Endothelial cell of umbilical vein (primary cell): ENCODE measurements at regions not wholly inside any gene's neighbourhood (a gene's known extent, or its start where the extent isn't known, plus 50 kb on each side); places are given as distances from the start of the nearest gene placed in this dataset.

Experiments used
- BruUV-seq: library from RNA; stranded (reverse); fragments of 400-500 nt; replicated peaks from 2 replicates; lab custom pipeline; 2021; lab: Mats Ljungman, UMichigan
- CTCF ChIA-PET: fragments of 300-600, 350-600 bp; sonication (Branson Sonifier 250); formaldehyde crosslinking; loops from one replicate; lab custom pipeline; 2021; ENCODE audit warnings: antibody characterized with exemption, inconsistent platforms; lab: Charles Lee
- POLR2A ChIA-PET: fragments of 300-600, 350-600 bp; sonication (Branson Sonifier 250); formaldehyde crosslinking; loops from one replicate; lab custom pipeline; 2021; ENCODE audit warnings: antibody characterized with exemption, inconsistent platforms; lab: Charles Lee
- DNase-seq: peaks from one replicate; pipeline ENCODE4 v3.0.0-alpha.2; 2011; ENCODE audit warnings: low read depth, low spot score
- FAIRE-seq: peaks from 2 replicates; lab custom pipeline; 2011; peaks lifted over from hg19 to GRCh38; lab: Jason Lieb, UNC
- H2AFZ ChIP-seq: 2 replicates; pipeline ENCODE4 v1.6.0; 2012; ENCODE audit warnings: low read depth, low read length, control low read depth, inconsistent platforms
- H3K27ac ChIP-seq: 2 replicates; pipeline ENCODE4 v1.5.1; 2011; ENCODE audit warnings: low read depth, mild to moderate bottlenecking, control low read depth, low read length, moderate library complexity; ENCODE audit not compliant: insufficient read depth
- H3K27me3 ChIP-seq, 2 experiments: 2 replicates each; pipeline versions ENCODE4 v1.6.0 to v1.6.1; 2011; ENCODE audit warnings: low read length in 2 of 2, mixed read lengths in 1 of 2; ENCODE audit not compliant: control insufficient read depth in 2 of 2, insufficient read depth in 2 of 2
- H3K36me3 ChIP-seq, 2 experiments: 2 replicates in 1 of 2; 3 replicates in 1 of 2; pipeline ENCODE4 v1.5.1; 2011; ENCODE audit warnings: low read length in 2 of 2, mild to moderate bottlenecking in 1 of 2, moderate library complexity in 1 of 2; ENCODE audit not compliant: control insufficient read depth in 2 of 2, insufficient read depth in 2 of 2; ENCODE audit errors: extremely low read depth in 1 of 2
- H3K4me1 ChIP-seq: 3 replicates; pipeline ENCODE4 v1.5.1; 2011; ENCODE audit warnings: mild to moderate bottlenecking, low read length; ENCODE audit not compliant: control insufficient read depth, insufficient read depth; ENCODE audit errors: extremely low read depth
- H3K4me2 ChIP-seq: 2 replicates; pipeline ENCODE4 v1.6.1; 2011; ENCODE audit warnings: low read length, control low read depth, mixed read lengths; ENCODE audit not compliant: insufficient read depth
- H3K4me3 ChIP-seq, 3 experiments: fragments of 200-600 bp in 1 of 3; sonication (generic), shearing (Covaris generic) in 1 of 3; replicated peaks in 1 of 3; 2 replicates each; pipeline ENCODE4 v1.5.1; 2011 to 2016; ENCODE audit warnings: control low read depth in 3 of 3, low read length in 3 of 3, mild to moderate bottlenecking in 2 of 3, inconsistent platforms in 1 of 3, low read depth in 1 of 3, moderate library complexity in 1 of 3; ENCODE audit not compliant: insufficient read depth in 1 of 3
- H3K79me2 ChIP-seq: 2 replicates; pipeline ENCODE4 v1.6.0; 2012; ENCODE audit warnings: low read length, inconsistent platforms; ENCODE audit not compliant: control insufficient read depth, insufficient read depth
- H3K9ac ChIP-seq: replicated peaks from 2 replicates; pipeline ENCODE3; 2011; ENCODE audit warnings: low read length, control low read depth; ENCODE audit not compliant: insufficient read depth; ENCODE audit errors: extremely low read depth
- H3K9me1 ChIP-seq: replicated peaks from 3 replicates; pipeline ENCODE4 v1.6.0; 2011; ENCODE audit warnings: mild to moderate bottlenecking, low read length; ENCODE audit not compliant: control insufficient read depth, insufficient read depth; ENCODE audit errors: extremely low read depth
- H3K9me3 ChIP-seq: replicated peaks from 2 replicates; pipeline ENCODE4 v1.5.1; 2012; ENCODE audit warnings: low read length, inconsistent platforms; ENCODE audit not compliant: control insufficient read depth, insufficient read depth
- H4K20me1 ChIP-seq: replicated peaks from 2 replicates; pipeline ENCODE3; 2011; ENCODE audit warnings: mild to moderate bottlenecking, low read length; ENCODE audit not compliant: control insufficient read depth, insufficient read depth; ENCODE audit errors: extremely low read depth
- CTCF ChIP-seq, 2 donors: IDR thresholded peaks; 1 replicate in 1 of 2; 2 replicates in 1 of 2; pipeline ENCODE4 v1.5.1; 2011; ENCODE audit warnings: low read length in 2 of 2, mild to moderate bottlenecking in 2 of 2, moderate library complexity in 2 of 2, control low read depth in 1 of 2, inconsistent platforms in 1 of 2, low read depth in 1 of 2; ENCODE audit not compliant: insufficient read depth in 1 of 2; ENCODE audit errors: extremely low read depth in 1 of 2
- EZH2 ChIP-seq: IDR thresholded peaks from 2 replicates; pipeline ENCODE4 v1.6.1; 2012; ENCODE audit warnings: borderline replicate concordance, low read depth, mild to moderate bottlenecking, moderate library complexity, low read length, inconsistent platforms; ENCODE audit not compliant: severe bottlenecking
- FOS ChIP-seq: IDR thresholded peaks from 2 replicates; pipeline ENCODE4 v1.6.1; 2011; ENCODE audit warnings: mild to moderate bottlenecking, low read length, moderate library complexity, borderline replicate concordance; ENCODE audit not compliant: insufficient read depth
- GATA2 ChIP-seq: IDR thresholded peaks from 2 replicates; pipeline ENCODE4 v1.7.0; 2011; ENCODE audit warnings: low read depth, mild to moderate bottlenecking, moderate library complexity, mixed read lengths, low read length; ENCODE audit not compliant: insufficient read length, insufficient read depth
- JUN ChIP-seq: IDR thresholded peaks from 2 replicates; pipeline ENCODE4 v1.6.1; 2011; ENCODE audit warnings: borderline replicate concordance, low read depth; ENCODE audit not compliant: insufficient read length, insufficient read depth
- MAX ChIP-seq: IDR thresholded peaks from 2 replicates; pipeline ENCODE4 v1.6.1; 2011; ENCODE audit not compliant: insufficient read depth, insufficient read length
- MYC ChIP-seq: IDR thresholded peaks from one replicate; pipeline ENCODE4 v1.6.1; 2011; ENCODE audit warnings: mild to moderate bottlenecking, low read depth, low read length
- POLR2A ChIP-seq: IDR thresholded peaks from 2 replicates; pipeline ENCODE4 v1.6.1; 2012; ENCODE audit warnings: low read depth, mild to moderate bottlenecking, control low read depth, low read length
- POLR2AphosphoS5 ChIP-seq: IDR thresholded peaks from 2 replicates; pipeline ENCODE4 v1.6.1; 2012; ENCODE audit warnings: low read depth, mild to moderate bottlenecking, control low read depth, low read length, moderate library complexity; ENCODE audit not compliant: insufficient read depth
- dilution Hi-C: fragments of 300-500 bp; cut with MboI; formaldehyde crosslinking; loops from one replicate; pipeline ENCODE4 v1.15.0; 2019; ENCODE audit warnings: low sequenced_read_pairs; ENCODE audit not compliant: extremely low pct_ligation_motif_present
- intact Hi-C: fragments of 100-400 bp; cut with micrococcal nuclease; formaldehyde crosslinking; loops from one replicate; pipeline ENCODE4 v1.10.0; 2022

GRCh38 chr10:130430852-130431704, 294.9 kb downstream of the GLRX3 start:
- peaks cover 15% of the 10 kb centered on the region for H3K9me3 ChIP-seq
- H4K20me1 ChIP-seq: no peaks in the 10 kb centered on the region
- BruUV-seq: no TSS peak
- H2AFZ ChIP-seq: no peak overlapping the region
- no peaks in the 10 kb centered on the region for H3K36me3 ChIP-seq
- intact Hi-C loops (no loop called here), dilution Hi-C loops (no loop called here)
- TF ChIP-seq POLR2AphosphoS5: no peak
- TF ChIP-seq FOS: no peak
- no peak for TF ChIP-seq CTCF (IDR thresholded peaks at IDR 0.05; ENCODE audit: extremely low read depth in 1 of 2, insufficient read depth in 1 of 2, low read depth in 1 of 2, low read length in 2 of 2)
- TF ChIP-seq EZH2: no peak
- no peak for TF ChIP-seq MYC
- no peak for TF ChIP-seq GATA2
- no peak for TF ChIP-seq MAX
- TF ChIP-seq POLR2A: no peak
- TF ChIP-seq JUN: no peak
- ChIA-PET CTCF (no interaction called here), POLR2A (no interaction called here)
- H3K27me3 ChIP-seq: no peaks in the 10 kb centered on the region
- H3K9me1 ChIP-seq: no peaks in the 10 kb centered on the region
- no peak for FAIRE-seq
- no peak overlapping the region for H3K4me2 ChIP-seq
- DNase-seq: no peak
- no peaks in the 10 kb centered on the region for H3K4me1 ChIP-seq
- H3K79me2 ChIP-seq: no peaks in the 10 kb centered on the region
- no peak overlapping the region for H3K9ac ChIP-seq
- no peak overlapping the region for H3K27ac ChIP-seq
- H3K4me3 ChIP-seq: no peak overlapping the region
